ENCODE measurements at regions not wholly inside any gene's neighbourhood (a gene's known extent, or its start where the extent isn't known, plus 50 kb on each side); places are given as distances from the start of the nearest gene placed in this dataset.

DNA sequence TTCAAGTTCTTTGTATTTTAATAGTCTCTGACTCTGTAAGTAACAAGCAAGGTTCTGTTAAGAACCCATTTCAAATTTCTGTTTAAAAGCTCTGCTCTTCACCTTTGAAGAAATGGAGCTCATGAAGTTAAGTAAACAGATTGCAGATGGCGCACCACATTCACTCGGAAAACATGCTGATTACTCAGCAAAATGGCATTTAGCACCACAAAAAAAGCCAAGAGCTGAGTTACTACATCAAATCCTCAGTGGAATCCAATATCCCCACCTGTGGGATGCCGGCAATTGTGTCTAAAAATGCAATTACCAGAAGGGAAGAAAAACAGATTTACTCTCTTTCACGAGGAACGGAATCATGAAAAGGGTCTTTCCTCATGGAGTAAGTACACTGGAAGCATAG is 758.0 kb downstream of the NTRK3 start:
- TF ChIP-seq, protein P1, sequence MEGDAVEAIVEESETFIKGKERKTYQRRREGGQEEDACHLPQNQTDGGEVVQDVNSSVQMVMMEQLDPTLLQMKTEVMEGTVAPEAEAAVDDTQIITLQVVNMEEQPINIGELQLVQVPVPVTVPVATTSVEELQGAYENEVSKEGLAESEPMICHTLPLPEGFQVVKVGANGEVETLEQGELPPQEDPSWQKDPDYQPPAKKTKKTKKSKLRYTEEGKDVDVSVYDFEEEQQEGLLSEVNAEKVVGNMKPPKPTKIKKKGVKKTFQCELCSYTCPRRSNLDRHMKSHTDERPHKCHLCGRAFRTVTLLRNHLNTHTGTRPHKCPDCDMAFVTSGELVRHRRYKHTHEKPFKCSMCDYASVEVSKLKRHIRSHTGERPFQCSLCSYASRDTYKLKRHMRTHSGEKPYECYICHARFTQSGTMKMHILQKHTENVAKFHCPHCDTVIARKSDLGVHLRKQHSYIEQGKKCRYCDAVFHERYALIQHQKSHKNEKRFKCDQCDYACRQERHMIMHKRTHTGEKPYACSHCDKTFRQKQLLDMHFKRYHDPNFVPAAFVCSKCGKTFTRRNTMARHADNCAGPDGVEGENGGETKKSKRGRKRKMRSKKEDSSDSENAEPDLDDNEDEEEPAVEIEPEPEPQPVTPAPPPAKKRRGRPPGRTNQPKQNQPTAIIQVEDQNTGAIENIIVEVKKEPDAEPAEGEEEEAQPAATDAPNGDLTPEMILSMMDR (IDR thresholded peaks at IDR 0.05), result no peak
- no peak for TF ChIP-seq POLR2A (IDR thresholded peaks at IDR 0.05)
